HCT116 (cell line): ENCODE measurements at regions not wholly inside any gene's neighbourhood (a gene's known extent, or its start where the extent isn't known, plus 50 kb on each side); places are given as distances from the start of the nearest gene placed in this dataset.

ENCODE experiments used
- CEBPB ChIP-seq: IDR thresholded peaks from 2 replicates; pipeline ENCODE4 v1.6.1; 2012; ENCODE audit warnings: low read depth
- ELF1 ChIP-seq: IDR thresholded peaks from 2 replicates; pipeline ENCODE4 v1.6.1; 2012; ENCODE audit warnings: low read depth, borderline replicate concordance
- EZH2 ChIP-seq: fragments of 200-600 bp; sonication (generic); IDR thresholded peaks from 2 replicates; pipeline ENCODE4 v1.6.1; 2017; ENCODE audit warnings: antibody characterized with exemption, mixed run types
- EZH2phosphoT487 ChIP-seq: fragments of 200-600 bp; IDR thresholded peaks from 2 replicates; pipeline ENCODE4 v1.6.1; 2018; ENCODE audit warnings: antibody characterized with exemption, borderline replicate concordance
- POLR2A ChIP-seq: IDR thresholded peaks from 2 replicates; pipeline ENCODE4 v1.7.0; 2011; ENCODE audit warnings: borderline replicate concordance; ENCODE audit not compliant: insufficient read depth, insufficient read length; ENCODE audit errors: extremely low read depth
- POLR2AphosphoS5 ChIP-seq: IDR thresholded peaks from 2 replicates; pipeline ENCODE4 v1.6.1; 2011; ENCODE audit warnings: mild to moderate bottlenecking, low read depth, low read length, moderate library complexity
- RAD21 ChIP-seq: IDR thresholded peaks from 2 replicates; pipeline ENCODE4 v1.6.1; 2012; ENCODE audit warnings: low read depth, mild to moderate bottlenecking
- SIN3A ChIP-seq: IDR thresholded peaks from 2 replicates; pipeline ENCODE4 v1.6.1; 2012; ENCODE audit warnings: low read depth
- ZFX ChIP-seq: fragments of 450-650 bp; IDR thresholded peaks from 2 replicates; pipeline ENCODE4 v1.6.1; 2017
- ZNF274 ChIP-seq: fragments of 200-500 bp; sonication (Bioruptor generic); IDR thresholded peaks from 2 replicates; pipeline ENCODE4 v1.6.1; 2014; ENCODE audit warnings: mild to moderate bottlenecking, low read depth, low read length, inconsistent platforms
- TF ChIP-seq, protein P1 (sequence below), 3 experiments: fragments of 200-600 bp in 1 of 3; sonication (generic) in 1 of 3; IDR thresholded peaks in 2 of 3; conservative IDR thresholded peaks in 1 of 3; 2 replicates each; pipeline ENCODE4 v1.5.1; 2012 to 2017; ENCODE audit warnings: low read depth in 2 of 3, low read length in 2 of 3, antibody characterized with exemption in 1 of 3, borderline replicate concordance in 1 of 3, control low read depth in 1 of 3, mild to moderate bottlenecking in 1 of 3, mixed read lengths in 1 of 3, mixed run types in 1 of 3, moderate library complexity in 1 of 3; ENCODE audit not compliant: insufficient read depth in 1 of 3
- TF ChIP-seq, protein P2 (sequence below): IDR thresholded peaks from 2 replicates; pipeline ENCODE4 v1.6.1; 2012; ENCODE audit warnings: low read depth

DNA sequence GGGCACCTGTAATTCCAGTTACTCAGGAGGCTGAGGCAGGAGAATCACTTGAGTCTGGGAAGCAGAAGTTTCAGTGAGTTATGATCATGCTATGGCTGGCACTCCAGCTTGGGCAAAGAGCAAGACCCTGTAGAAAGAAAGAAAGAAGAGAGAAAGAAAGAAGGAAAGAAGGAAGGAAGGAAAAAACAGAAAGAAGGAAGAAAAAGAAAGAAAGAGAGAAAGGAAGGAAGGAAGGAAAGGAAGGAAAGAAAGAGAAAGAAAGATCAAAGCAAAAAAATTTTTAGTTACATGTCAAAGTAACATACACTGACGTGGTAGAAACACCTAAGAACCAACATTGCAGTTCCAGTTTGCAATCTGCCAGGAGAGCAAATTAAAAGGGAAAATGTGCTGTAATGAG lies 73.8 kb upstream of the JCAD start:
- TF ChIP-seq, protein P1, sequence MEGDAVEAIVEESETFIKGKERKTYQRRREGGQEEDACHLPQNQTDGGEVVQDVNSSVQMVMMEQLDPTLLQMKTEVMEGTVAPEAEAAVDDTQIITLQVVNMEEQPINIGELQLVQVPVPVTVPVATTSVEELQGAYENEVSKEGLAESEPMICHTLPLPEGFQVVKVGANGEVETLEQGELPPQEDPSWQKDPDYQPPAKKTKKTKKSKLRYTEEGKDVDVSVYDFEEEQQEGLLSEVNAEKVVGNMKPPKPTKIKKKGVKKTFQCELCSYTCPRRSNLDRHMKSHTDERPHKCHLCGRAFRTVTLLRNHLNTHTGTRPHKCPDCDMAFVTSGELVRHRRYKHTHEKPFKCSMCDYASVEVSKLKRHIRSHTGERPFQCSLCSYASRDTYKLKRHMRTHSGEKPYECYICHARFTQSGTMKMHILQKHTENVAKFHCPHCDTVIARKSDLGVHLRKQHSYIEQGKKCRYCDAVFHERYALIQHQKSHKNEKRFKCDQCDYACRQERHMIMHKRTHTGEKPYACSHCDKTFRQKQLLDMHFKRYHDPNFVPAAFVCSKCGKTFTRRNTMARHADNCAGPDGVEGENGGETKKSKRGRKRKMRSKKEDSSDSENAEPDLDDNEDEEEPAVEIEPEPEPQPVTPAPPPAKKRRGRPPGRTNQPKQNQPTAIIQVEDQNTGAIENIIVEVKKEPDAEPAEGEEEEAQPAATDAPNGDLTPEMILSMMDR (IDR thresholded peaks at IDR 0.05 in 2 of 3, conservative IDR thresholded peaks at IDR 0.05 in 1 of 3; ENCODE audit: borderline replicate concordance in 1 of 3, insufficient read depth in 1 of 3, low read depth in 2 of 3, low read length in 2 of 3): no peak
- TF ChIP-seq, protein P2, sequence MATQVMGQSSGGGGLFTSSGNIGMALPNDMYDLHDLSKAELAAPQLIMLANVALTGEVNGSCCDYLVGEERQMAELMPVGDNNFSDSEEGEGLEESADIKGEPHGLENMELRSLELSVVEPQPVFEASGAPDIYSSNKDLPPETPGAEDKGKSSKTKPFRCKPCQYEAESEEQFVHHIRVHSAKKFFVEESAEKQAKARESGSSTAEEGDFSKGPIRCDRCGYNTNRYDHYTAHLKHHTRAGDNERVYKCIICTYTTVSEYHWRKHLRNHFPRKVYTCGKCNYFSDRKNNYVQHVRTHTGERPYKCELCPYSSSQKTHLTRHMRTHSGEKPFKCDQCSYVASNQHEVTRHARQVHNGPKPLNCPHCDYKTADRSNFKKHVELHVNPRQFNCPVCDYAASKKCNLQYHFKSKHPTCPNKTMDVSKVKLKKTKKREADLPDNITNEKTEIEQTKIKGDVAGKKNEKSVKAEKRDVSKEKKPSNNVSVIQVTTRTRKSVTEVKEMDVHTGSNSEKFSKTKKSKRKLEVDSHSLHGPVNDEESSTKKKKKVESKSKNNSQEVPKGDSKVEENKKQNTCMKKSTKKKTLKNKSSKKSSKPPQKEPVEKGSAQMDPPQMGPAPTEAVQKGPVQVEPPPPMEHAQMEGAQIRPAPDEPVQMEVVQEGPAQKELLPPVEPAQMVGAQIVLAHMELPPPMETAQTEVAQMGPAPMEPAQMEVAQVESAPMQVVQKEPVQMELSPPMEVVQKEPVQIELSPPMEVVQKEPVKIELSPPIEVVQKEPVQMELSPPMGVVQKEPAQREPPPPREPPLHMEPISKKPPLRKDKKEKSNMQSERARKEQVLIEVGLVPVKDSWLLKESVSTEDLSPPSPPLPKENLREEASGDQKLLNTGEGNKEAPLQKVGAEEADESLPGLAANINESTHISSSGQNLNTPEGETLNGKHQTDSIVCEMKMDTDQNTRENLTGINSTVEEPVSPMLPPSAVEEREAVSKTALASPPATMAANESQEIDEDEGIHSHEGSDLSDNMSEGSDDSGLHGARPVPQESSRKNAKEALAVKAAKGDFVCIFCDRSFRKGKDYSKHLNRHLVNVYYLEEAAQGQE: no peak
- TF ChIP-seq POLR2A (no peak), ZFX (no peak), CEBPB (no peak), ZNF274 (no peak), POLR2AphosphoS5 (no peak), EZH2 (no peak), RAD21 (no peak), SIN3A (no peak), EZH2phosphoT487 (no peak), ELF1 (no peak)
